ENCODE measurements at regions not wholly inside any gene's neighbourhood (a gene's known extent, or its start where the extent isn't known, plus 50 kb on each side); places are given as distances from the start of the nearest gene placed in this dataset.
"Not testable (repeated sequence)": the region's sequence is repeated elsewhere in the genome, so short reads cannot be mapped to it uniquely, and the experiment has no call there.

GRCh38 chr3:80994085-80994665, 767.3 kb downstream of the GBE1 start:
- Histone ChIP-seq H3K9ac (ENCODE audit: low read depth, low read length) (no peak overlapping the region), H3K27me3 (ENCODE audit: control insufficient read depth, insufficient read depth, low read length) (no peaks in the 10 kb centered on the region), H3K4me3 (ENCODE audit: low read depth, low read length) (no peak overlapping the region), H3K9me3 (ENCODE audit: control insufficient read depth, insufficient read depth, low read length) (no peaks in the 10 kb centered on the region), H3K27ac (ENCODE audit: low read depth, low read length) (no peak overlapping the region), H3K36me3 (ENCODE audit: control insufficient read depth, insufficient read depth, low read length) (no peaks in the 10 kb centered on the region), H3K4me1 (ENCODE audit: control insufficient read depth, insufficient read depth, low read length) (no peaks in the 10 kb centered on the region)

- Histone ChIP-seq H3K9ac (ENCODE audit: low read depth, low read length) (no peak overlapping the region), H3K36me3 (ENCODE audit: control insufficient read depth, insufficient read depth, low read length) (no peaks in the 10 kb centered on the region), H3K4me3 (ENCODE audit: low read depth, low read length) (no peak overlapping the region), H3K27me3 (ENCODE audit: control insufficient read depth, insufficient read depth, low read length) (no peaks in the 10 kb centered on the region), H3K27ac (ENCODE audit: low read depth, low read length) (no peak overlapping the region), H3K4me1 (ENCODE audit: control insufficient read depth, insufficient read depth, low read length) (no peaks in the 10 kb centered on the region), H3K9me3 (ENCODE audit: control insufficient read depth, insufficient read depth, low read length) (no peaks in the 10 kb centered on the region)
These were observed 768.1 kb downstream of the GBE1 start for GRCh38 chr3:80993241-80993945.

GRCh38 chr3:80983753-80984152, 777.7 kb downstream of the GBE1 start:
- Histone ChIP-seq H3K9ac (ENCODE audit: low read depth, low read length) (no peak overlapping the region), H3K9me3 (ENCODE audit: control insufficient read depth, insufficient read depth, low read length) (no peaks in the 10 kb centered on the region), H3K4me1 (ENCODE audit: control insufficient read depth, insufficient read depth, low read length) (no peaks in the 10 kb centered on the region), H3K27ac (ENCODE audit: low read depth, low read length) (no peak overlapping the region), H3K27me3 (ENCODE audit: control insufficient read depth, insufficient read depth, low read length) (no peaks in the 10 kb centered on the region), H3K4me3 (ENCODE audit: low read depth, low read length) (no peak overlapping the region), H3K36me3 (ENCODE audit: control insufficient read depth, insufficient read depth, low read length) (no peaks in the 10 kb centered on the region)

GRCh38 chr3:80978216-80978969, 783.1 kb downstream of the GBE1 start:
- Histone ChIP-seq H3K9ac (ENCODE audit: low read depth, low read length) (no peak overlapping the region), H3K4me1 (ENCODE audit: control insufficient read depth, insufficient read depth, low read length) (no peaks in the 10 kb centered on the region), H3K27me3 (ENCODE audit: control insufficient read depth, insufficient read depth, low read length) (no peaks in the 10 kb centered on the region), H3K27ac (ENCODE audit: low read depth, low read length) (no peak overlapping the region), H3K9me3 (ENCODE audit: control insufficient read depth, insufficient read depth, low read length) (no peaks in the 10 kb centered on the region), H3K4me3 (ENCODE audit: low read depth, low read length) (no peak overlapping the region), H3K36me3 (ENCODE audit: control insufficient read depth, insufficient read depth, low read length) (no peaks in the 10 kb centered on the region)

GRCh38 chr3:80970292-80970691, 791.2 kb downstream of the GBE1 start:
- Histone ChIP-seq H3K4me3 (ENCODE audit: low read depth, low read length) (no peak overlapping the region), H3K9ac (ENCODE audit: low read depth, low read length) (no peak overlapping the region), H3K9me3 (ENCODE audit: control insufficient read depth, insufficient read depth, low read length) (peaks cover 10% of the 10 kb centered on the region), H3K36me3 (ENCODE audit: control insufficient read depth, insufficient read depth, low read length) (no peaks in the 10 kb centered on the region), H3K27me3 (ENCODE audit: control insufficient read depth, insufficient read depth, low read length) (no peaks in the 10 kb centered on the region), H3K27ac (ENCODE audit: low read depth, low read length) (no peak overlapping the region), H3K4me1 (ENCODE audit: control insufficient read depth, insufficient read depth, low read length) (no peaks in the 10 kb centered on the region)

- no peaks in the 10 kb centered on the region for H3K4me1 ChIP-seq (ENCODE audit: control insufficient read depth, insufficient read depth, low read length)
- H3K27ac ChIP-seq (ENCODE audit: low read depth, low read length) = no peak overlapping the region
- H3K9ac ChIP-seq (ENCODE audit: low read depth, low read length) = no peak overlapping the region
- H3K9me3 ChIP-seq (ENCODE audit: control insufficient read depth, insufficient read depth, low read length) = peaks cover 24% of the 10 kb centered on the region; the same call in 1 of the 2 replicates
- H3K4me3 ChIP-seq (ENCODE audit: low read depth, low read length) = no peak overlapping the region
- no peaks in the 10 kb centered on the region for H3K27me3 ChIP-seq (ENCODE audit: control insufficient read depth, insufficient read depth, low read length)
- H3K36me3 ChIP-seq (ENCODE audit: control insufficient read depth, insufficient read depth, low read length) = no peaks in the 10 kb centered on the region
These were observed 831.9 kb downstream of the GBE1 start for GRCh38 chr3:80929576-80929975.

- Histone ChIP-seq H3K4me3 (ENCODE audit: low read depth, low read length) (no peak overlapping the region), H3K27me3 (ENCODE audit: control insufficient read depth, insufficient read depth, low read length) (no peaks in the 10 kb centered on the region), H3K36me3 (ENCODE audit: control insufficient read depth, insufficient read depth, low read length) (no peaks in the 10 kb centered on the region), H3K4me1 (ENCODE audit: control insufficient read depth, insufficient read depth, low read length) (no peaks in the 10 kb centered on the region), H3K9me3 (ENCODE audit: control insufficient read depth, insufficient read depth, low read length) (no peaks in the 10 kb centered on the region), H3K9ac (ENCODE audit: low read depth, low read length) (no peak overlapping the region), H3K27ac (ENCODE audit: low read depth, low read length) (no peak overlapping the region)
These were observed 846.6 kb downstream of the GBE1 start for GRCh38 chr3:80914854-80915253.

GRCh38 chr3:80898211-80898610, 863.2 kb downstream of the GBE1 start:
- Histone ChIP-seq H3K9me3 (ENCODE audit: control insufficient read depth, insufficient read depth, low read length) (no peaks in the 10 kb centered on the region), H3K4me3 (ENCODE audit: low read depth, low read length) (no peak overlapping the region), H3K9ac (ENCODE audit: low read depth, low read length) (no peak overlapping the region), H3K36me3 (ENCODE audit: control insufficient read depth, insufficient read depth, low read length) (no peaks in the 10 kb centered on the region), H3K27me3 (ENCODE audit: control insufficient read depth, insufficient read depth, low read length) (no peaks in the 10 kb centered on the region), H3K4me1 (ENCODE audit: control insufficient read depth, insufficient read depth, low read length) (no peaks in the 10 kb centered on the region), H3K27ac (ENCODE audit: low read depth, low read length) (no peak overlapping the region)

GRCh38 chr3:80897005-80897404, 864.4 kb downstream of the GBE1 start:
- H3K36me3 ChIP-seq (ENCODE audit: control insufficient read depth, insufficient read depth, low read length); H3K27me3 ChIP-seq (ENCODE audit: control insufficient read depth, insufficient read depth, low read length); H3K27ac ChIP-seq (ENCODE audit: low read depth, low read length); H3K9me3 ChIP-seq (ENCODE audit: control insufficient read depth, insufficient read depth, low read length); H3K4me1 ChIP-seq (ENCODE audit: control insufficient read depth, insufficient read depth, low read length); H3K4me3 ChIP-seq (ENCODE audit: low read depth, low read length); H3K9ac ChIP-seq (ENCODE audit: low read depth, low read length): not testable (repeated sequence)

- no peak overlapping the region for H3K27ac ChIP-seq (ENCODE audit: low read depth, low read length)
- H3K4me3 ChIP-seq (ENCODE audit: low read depth, low read length) = no peak overlapping the region
- H3K27me3 ChIP-seq (ENCODE audit: control insufficient read depth, insufficient read depth, low read length) = no peaks in the 10 kb centered on the region
- H3K9me3 ChIP-seq (ENCODE audit: control insufficient read depth, insufficient read depth, low read length) = no peaks in the 10 kb centered on the region
- H3K9ac ChIP-seq (ENCODE audit: low read depth, low read length) = no peak overlapping the region
- no peaks in the 10 kb centered on the region for H3K4me1 ChIP-seq (ENCODE audit: control insufficient read depth, insufficient read depth, low read length)
- H3K36me3 ChIP-seq (ENCODE audit: control insufficient read depth, insufficient read depth, low read length) = no peaks in the 10 kb centered on the region
These were observed 870.9 kb downstream of the GBE1 start for GRCh38 chr3:80890571-80890970.

- no peaks in the 10 kb centered on the region for H3K9me3 ChIP-seq (ENCODE audit: control insufficient read depth, insufficient read depth, low read length)
- no peak overlapping the region for H3K4me3 ChIP-seq (ENCODE audit: low read depth, low read length)
- no peaks in the 10 kb centered on the region for H3K27me3 ChIP-seq (ENCODE audit: control insufficient read depth, insufficient read depth, low read length)
- H3K36me3 ChIP-seq (ENCODE audit: control insufficient read depth, insufficient read depth, low read length) = no peaks in the 10 kb centered on the region
- H3K27ac ChIP-seq (ENCODE audit: low read depth, low read length) = no peak overlapping the region
- no peaks in the 10 kb centered on the region for H3K4me1 ChIP-seq (ENCODE audit: control insufficient read depth, insufficient read depth, low read length)
- H3K9ac ChIP-seq (ENCODE audit: low read depth, low read length) = no peak overlapping the region
These were observed 871.9 kb downstream of the GBE1 start for GRCh38 chr3:80889535-80889934.
